ENCODE measurements at regions not wholly inside any gene's neighbourhood (a gene's known extent, or its start where the extent isn't known, plus 50 kb on each side); places are given as distances from the start of the nearest gene placed in this dataset.

GRCh38 chr4:123836851-123837595 is 440.4 kb downstream of the SPRY1 start:
- H3K4me3 Mint-ChIP-seq: no peak overlapping the region

GRCh38 chr4:123838474-123838873 is 441.9 kb downstream of the SPRY1 start:
- Mint-ChIP-seq H3K9me3 (no peaks in the 10 kb centered on the region), H3K4me1 (ENCODE audit: low read depth) (no peaks in the 10 kb centered on the region), H3K27me3 (no peaks in the 10 kb centered on the region), H3K36me3 (ENCODE audit: low read depth) (no peaks in the 10 kb centered on the region), H3K27ac (no peak overlapping the region), H3K4me3 (no peak overlapping the region)
- no peak for DNase-seq

More at GRCh38 chr4:123836851-123837595, 440.4 kb downstream of the SPRY1 start:
- no peaks in the 10 kb centered on the region for H3K27me3 Mint-ChIP-seq
- H3K27ac Mint-ChIP-seq: no peak overlapping the region
- H3K9me3 Mint-ChIP-seq: no peaks in the 10 kb centered on the region
- DNase-seq: no peak
- no peaks in the 10 kb centered on the region for H3K4me1 Mint-ChIP-seq (ENCODE audit: low read depth)
- no peaks in the 10 kb centered on the region for H3K36me3 Mint-ChIP-seq (ENCODE audit: low read depth)

DNA sequence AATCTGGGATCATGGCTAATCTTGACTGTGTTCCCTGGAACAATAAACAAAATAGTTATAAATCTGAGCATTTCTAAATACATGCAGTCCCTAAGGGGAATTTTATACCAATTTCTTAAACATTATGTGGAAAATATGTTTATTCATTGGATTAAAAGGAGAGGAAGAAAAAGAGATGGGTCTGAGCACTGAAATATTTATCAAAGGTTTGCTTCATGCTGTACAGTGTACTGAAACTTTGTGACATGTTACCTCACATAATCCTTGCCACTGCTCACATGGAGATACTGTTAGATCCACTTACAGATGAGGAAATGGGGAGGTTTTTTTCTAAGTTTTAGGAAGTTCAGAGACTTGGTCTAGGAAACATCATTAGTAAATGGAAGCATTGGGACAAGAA is 443.6 kb downstream of the SPRY1 start:
- H3K27ac Mint-ChIP-seq: no peak overlapping the region
- H3K4me1 Mint-ChIP-seq (ENCODE audit: low read depth): no peaks in the 10 kb centered on the region
- no peak for DNase-seq
- H3K9me3 Mint-ChIP-seq: no peaks in the 10 kb centered on the region
- no peak overlapping the region for H3K4me3 Mint-ChIP-seq
- H3K27me3 Mint-ChIP-seq: peaks cover 2% of the 10 kb centered on the region
- H3K36me3 Mint-ChIP-seq (ENCODE audit: low read depth): no peaks in the 10 kb centered on the region

DNA sequence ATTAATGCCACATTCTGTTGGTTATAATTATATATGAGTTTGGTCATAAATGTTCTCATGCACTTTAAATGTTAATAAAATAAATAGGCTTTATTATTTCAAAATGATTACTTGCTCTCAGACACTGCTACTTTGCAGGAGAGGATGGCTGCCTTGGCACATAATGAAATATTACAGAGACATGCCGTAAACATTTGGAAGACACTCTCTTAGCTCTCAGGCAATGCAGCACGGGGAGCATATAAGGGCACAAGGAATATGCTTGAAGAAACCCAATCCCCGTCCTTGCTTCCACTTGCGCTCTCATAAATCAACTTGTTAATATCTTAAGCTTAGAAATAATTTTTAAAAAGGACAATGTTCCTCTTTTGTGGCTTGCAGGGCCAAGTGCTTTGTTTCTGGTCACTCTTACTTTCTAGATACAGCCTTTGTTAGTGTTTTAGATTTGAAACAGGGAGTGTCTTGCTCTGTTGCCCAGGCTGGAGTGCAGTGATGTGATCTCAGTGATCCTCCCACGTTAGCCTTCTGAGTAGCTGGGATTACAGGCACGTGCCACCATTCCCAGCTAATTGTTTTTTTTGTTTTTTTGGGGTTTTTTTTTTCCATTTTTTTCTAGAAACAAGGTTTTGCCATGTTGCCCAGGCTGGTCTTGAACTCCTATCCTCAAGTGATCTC is 445.0 kb downstream of the SPRY1 start:
- H3K9me3 Mint-ChIP-seq: no peaks in the 10 kb centered on the region
- H3K36me3 Mint-ChIP-seq (ENCODE audit: low read depth): no peaks in the 10 kb centered on the region
- DNase-seq: no peak
- peaks cover 2% of the 10 kb centered on the region for H3K27me3 Mint-ChIP-seq
- H3K27ac Mint-ChIP-seq: no peak overlapping the region
- no peaks in the 10 kb centered on the region for H3K4me1 Mint-ChIP-seq (ENCODE audit: low read depth)
- no peak overlapping the region for H3K4me3 Mint-ChIP-seq

DNA sequence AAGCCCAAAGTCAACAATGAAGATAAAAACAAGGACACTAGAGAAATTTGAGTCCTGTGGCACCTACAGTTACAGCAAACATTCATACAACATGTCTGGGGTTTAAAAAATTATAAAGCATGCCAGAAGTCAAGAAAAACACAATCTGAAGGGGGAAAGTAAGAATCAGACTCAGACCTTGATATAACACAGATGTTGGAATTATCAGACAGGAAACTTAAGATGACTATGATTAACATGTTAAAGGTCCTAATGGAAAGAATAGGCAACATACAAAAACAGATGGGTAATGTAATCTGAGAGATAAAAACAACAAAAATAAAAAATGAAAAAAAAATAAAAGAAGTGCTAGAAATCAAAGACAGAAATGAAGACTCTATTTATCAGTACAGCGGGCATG is 446.5 kb downstream of the SPRY1 start:
- no peaks in the 10 kb centered on the region for H3K4me1 Mint-ChIP-seq (ENCODE audit: low read depth)
- no peak overlapping the region for H3K27ac Mint-ChIP-seq
- no peaks in the 10 kb centered on the region for H3K9me3 Mint-ChIP-seq
- H3K27me3 Mint-ChIP-seq: peaks cover 2% of the 10 kb centered on the region
- H3K4me3 Mint-ChIP-seq: no peak overlapping the region
- no peak for DNase-seq
- no peaks in the 10 kb centered on the region for H3K36me3 Mint-ChIP-seq (ENCODE audit: low read depth)

DNA sequence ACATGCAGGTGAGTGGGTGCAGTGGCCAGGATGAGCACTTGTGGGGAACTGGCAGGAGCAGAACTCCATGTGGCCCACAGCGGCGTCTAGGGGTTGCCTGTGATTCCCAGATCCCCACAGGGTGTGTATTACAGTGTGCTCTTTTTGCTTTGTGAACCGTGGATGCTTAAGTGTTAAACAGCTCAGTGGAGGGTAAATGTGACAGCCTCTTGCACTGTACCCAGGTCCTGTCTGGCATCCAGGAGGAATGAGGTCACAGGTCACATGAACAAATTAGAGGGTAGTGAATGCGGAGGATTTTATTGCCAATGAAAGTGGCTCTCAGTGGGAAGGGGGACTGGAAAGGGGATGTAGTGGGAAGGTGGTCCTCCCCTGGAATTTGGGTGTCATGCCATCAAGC is 447.8 kb downstream of the SPRY1 start:
- no peak overlapping the region for H3K27ac Mint-ChIP-seq
- H3K36me3 Mint-ChIP-seq (ENCODE audit: low read depth): no peaks in the 10 kb centered on the region
- H3K9me3 Mint-ChIP-seq: no peaks in the 10 kb centered on the region
- no peak for DNase-seq
- no peaks in the 10 kb centered on the region for H3K4me1 Mint-ChIP-seq (ENCODE audit: low read depth)
- H3K27me3 Mint-ChIP-seq: peaks cover 2% of the 10 kb centered on the region
- no peak overlapping the region for H3K4me3 Mint-ChIP-seq

DNA sequence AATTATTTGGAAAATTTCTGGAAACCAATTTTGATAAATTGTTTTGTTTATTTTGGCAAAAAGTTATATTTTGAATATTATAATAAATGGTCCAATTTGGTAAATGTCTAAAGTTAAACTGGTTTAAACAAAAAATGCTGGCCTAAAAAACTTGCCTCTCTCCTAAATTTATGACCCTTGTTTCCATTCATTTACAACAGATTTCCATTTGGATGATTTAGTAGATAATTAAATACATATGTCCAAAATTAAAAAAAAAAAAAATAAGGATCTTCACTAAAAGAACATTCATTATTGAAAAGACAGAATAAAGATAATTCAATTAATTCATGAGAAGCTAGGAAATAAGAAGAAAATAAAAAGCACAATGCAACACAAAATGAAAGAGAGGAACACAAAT is 449.5 kb downstream of the SPRY1 start:
- H3K9me3 Mint-ChIP-seq: no peaks in the 10 kb centered on the region
- H3K27me3 Mint-ChIP-seq: peaks cover 2% of the 10 kb centered on the region
- no peak overlapping the region for H3K27ac Mint-ChIP-seq
- no peaks in the 10 kb centered on the region for H3K4me1 Mint-ChIP-seq (ENCODE audit: low read depth)
- H3K36me3 Mint-ChIP-seq (ENCODE audit: low read depth): no peaks in the 10 kb centered on the region
- no peak for DNase-seq
- H3K4me3 Mint-ChIP-seq: no peak overlapping the region

DNA sequence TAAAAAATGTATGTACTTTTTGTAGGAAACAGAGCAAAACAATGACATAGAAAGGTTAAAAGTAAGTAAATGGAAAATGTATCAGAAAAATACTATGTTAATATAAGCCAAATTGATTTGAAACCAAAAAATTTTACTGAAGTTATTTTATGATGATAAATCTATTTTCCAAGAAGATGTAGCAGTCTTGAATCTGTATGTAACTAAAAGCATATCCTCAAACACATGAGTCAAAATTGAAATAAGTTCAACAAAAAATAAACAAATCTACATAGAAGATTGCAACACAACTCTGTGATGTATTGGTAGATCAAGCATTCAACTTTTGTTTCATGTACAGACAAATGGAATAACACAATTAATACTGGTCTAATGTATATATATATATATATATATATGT is 450.0 kb downstream of the SPRY1 start:
- H3K9me3 Mint-ChIP-seq: no peaks in the 10 kb centered on the region
- H3K4me3 Mint-ChIP-seq: no peak overlapping the region
- H3K27ac Mint-ChIP-seq: no peak overlapping the region
- peaks cover 2% of the 10 kb centered on the region for H3K27me3 Mint-ChIP-seq
- no peak for DNase-seq
- H3K36me3 Mint-ChIP-seq (ENCODE audit: low read depth): no peaks in the 10 kb centered on the region
- no peaks in the 10 kb centered on the region for H3K4me1 Mint-ChIP-seq (ENCODE audit: low read depth)

DNA sequence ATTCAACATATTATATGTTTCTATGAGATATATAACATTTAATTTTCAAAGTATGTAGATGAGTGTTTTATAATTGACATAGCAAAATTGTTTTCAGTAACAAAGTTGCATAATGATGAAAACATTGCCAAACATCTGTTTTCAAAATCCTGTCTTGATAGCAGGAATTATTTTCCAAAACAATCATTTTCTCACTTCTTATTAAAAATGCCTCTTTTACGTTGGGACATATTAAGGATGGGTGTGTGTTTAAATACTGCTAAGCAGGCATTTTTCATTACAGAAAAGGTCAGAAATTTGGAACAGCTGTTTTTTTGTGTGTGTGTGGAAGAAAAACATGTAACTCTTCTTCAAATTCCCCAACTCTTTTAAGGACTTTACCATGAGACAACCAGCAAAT is 452.0 kb downstream of the SPRY1 start:
- Mint-ChIP-seq H3K4me3 (no peak overlapping the region), H3K4me1 (ENCODE audit: low read depth) (no peaks in the 10 kb centered on the region), H3K27ac (no peak overlapping the region), H3K9me3 (no peaks in the 10 kb centered on the region), H3K36me3 (ENCODE audit: low read depth) (no peaks in the 10 kb centered on the region), H3K27me3 (peaks cover 2% of the 10 kb centered on the region)
- DNase-seq: no peak

DNA sequence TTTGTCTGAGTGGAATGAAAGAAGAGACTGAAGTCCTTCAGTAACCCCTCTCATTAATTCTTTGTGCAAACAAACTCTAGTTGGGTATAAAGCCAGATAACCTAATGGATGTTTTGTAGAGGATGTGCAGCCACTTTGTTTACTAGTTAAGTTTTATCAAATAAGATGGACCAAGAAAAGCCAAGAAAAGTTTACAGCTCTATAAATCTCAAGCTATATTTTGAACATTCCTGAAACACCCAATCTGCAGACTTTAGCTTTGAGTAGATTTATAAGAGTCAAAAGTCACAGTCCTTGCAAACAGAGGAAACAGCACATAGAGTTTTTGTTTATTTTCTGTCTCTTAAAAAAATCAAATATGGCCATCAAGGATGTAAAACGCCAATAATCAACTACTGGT is 452.9 kb downstream of the SPRY1 start:
- Mint-ChIP-seq H3K4me1 (ENCODE audit: low read depth) (no peaks in the 10 kb centered on the region), H3K36me3 (ENCODE audit: low read depth) (no peaks in the 10 kb centered on the region), H3K27me3 (peaks cover 2% of the 10 kb centered on the region), H3K9me3 (no peaks in the 10 kb centered on the region), H3K4me3 (no peak overlapping the region), H3K27ac (no peak overlapping the region)
- DNase-seq: no peak

GRCh38 chr4:123851521-123851920 is 454.9 kb downstream of the SPRY1 start:
- Mint-ChIP-seq H3K36me3 (ENCODE audit: low read depth) (no peaks in the 10 kb centered on the region), H3K4me3 (no peak overlapping the region), H3K9me3 (no peaks in the 10 kb centered on the region), H3K27ac (no peak overlapping the region), H3K27me3 (no peaks in the 10 kb centered on the region), H3K4me1 (ENCODE audit: low read depth) (no peaks in the 10 kb centered on the region)
- DNase-seq: no peak

DNA sequence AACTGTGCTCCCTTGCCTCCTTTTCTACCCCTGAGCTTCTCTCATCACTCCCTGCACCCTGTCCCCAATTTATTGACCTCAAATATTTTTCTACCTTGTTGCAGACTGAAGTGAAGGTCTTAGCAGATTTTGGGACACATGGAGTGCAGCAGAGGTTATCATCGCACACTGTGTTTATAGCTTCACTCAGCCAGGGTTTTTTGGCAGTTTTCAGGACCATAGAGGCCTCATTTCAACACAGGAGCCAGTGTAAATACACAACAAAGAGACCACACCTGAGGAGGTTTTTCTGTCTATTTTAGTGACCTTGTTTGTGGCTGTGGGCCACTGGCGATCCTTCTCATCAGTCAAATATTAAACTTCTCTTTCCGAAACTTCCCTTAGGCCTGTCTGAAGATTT is 457.1 kb downstream of the SPRY1 start:
- Mint-ChIP-seq H3K27ac (no peak overlapping the region), H3K27me3 (no peaks in the 10 kb centered on the region), H3K4me3 (no peak overlapping the region), H3K9me3 (no peaks in the 10 kb centered on the region), H3K36me3 (ENCODE audit: low read depth) (no peaks in the 10 kb centered on the region), H3K4me1 (ENCODE audit: low read depth) (no peaks in the 10 kb centered on the region)
- no peak for DNase-seq

DNA sequence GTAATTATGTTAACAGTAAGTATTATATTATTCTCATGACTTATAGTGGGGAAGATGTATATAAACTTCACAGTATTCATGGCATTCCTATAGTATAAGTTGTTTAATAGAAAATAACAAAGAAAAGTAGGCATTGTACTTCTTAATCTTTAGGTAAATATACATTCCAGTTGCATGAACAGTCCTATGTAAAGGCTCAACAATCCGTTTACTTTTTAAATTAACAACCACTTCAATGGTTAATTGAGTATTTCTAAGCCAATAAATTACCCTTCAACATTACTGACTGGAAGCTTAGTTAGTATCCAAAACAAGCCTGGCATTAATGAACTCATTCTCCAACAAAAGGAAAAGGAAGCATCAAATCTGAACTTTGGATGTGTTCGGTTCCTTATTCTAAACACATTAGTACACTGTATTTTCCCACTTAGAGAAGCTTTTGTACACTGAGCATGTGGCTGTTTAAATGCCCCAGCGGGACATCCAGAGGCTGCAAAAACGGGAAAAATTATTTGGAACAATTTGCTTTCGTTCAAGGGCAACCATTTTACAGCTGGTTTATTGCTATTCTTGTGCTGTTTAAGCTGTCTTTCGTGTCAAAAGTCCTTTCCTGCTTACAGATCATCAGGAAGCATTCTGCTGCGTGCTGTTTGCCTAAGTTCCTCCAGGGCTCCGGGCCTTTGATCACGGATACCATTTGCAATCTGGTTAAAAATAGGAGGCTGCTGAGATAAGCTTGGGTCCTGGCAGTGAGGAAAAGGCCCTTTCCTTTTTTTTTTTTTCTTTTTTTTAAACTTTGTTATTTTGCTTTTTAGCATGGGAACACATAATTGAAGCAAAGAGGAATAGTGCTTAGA is 460.3 kb downstream of the SPRY1 start:
- no peak for DNase-seq
- Mint-ChIP-seq H3K9me3 (no peaks in the 10 kb centered on the region), H3K4me3 (no peak overlapping the region), H3K27ac (no peak overlapping the region), H3K36me3 (ENCODE audit: low read depth) (no peaks in the 10 kb centered on the region), H3K4me1 (ENCODE audit: low read depth) (no peaks in the 10 kb centered on the region), H3K27me3 (no peaks in the 10 kb centered on the region)

DNA sequence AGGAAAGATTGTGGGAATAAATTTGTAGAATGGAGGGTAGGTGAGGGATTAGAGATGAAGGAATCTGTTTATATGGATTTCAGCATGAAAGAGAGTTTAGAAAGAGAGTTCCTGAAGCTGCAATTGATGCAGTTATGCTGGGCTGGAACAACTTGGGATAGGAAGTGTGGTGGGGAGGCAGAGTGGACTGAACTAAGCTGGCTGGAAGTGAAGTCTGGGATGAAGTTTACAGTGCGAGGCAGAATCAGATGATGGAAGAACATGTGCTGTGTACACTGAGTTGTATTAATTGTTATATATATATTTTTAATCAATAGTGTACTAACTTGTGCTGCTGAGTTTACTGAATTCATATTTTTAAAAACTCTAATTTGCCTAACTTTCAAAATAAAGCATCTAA is 461.9 kb downstream of the SPRY1 start:
- H3K36me3 Mint-ChIP-seq (ENCODE audit: low read depth): no peaks in the 10 kb centered on the region
- no peaks in the 10 kb centered on the region for H3K9me3 Mint-ChIP-seq
- H3K27ac Mint-ChIP-seq: no peak overlapping the region
- no peaks in the 10 kb centered on the region for H3K4me1 Mint-ChIP-seq (ENCODE audit: low read depth)
- no peak overlapping the region for H3K4me3 Mint-ChIP-seq
- no peak for DNase-seq
- H3K27me3 Mint-ChIP-seq: no peaks in the 10 kb centered on the region

GRCh38 chr4:123862812-123863211 is 466.2 kb downstream of the SPRY1 start:
- H3K36me3 Mint-ChIP-seq (ENCODE audit: low read depth): no peaks in the 10 kb centered on the region
- H3K9me3 Mint-ChIP-seq: no peaks in the 10 kb centered on the region
- no peak for DNase-seq
- no peak overlapping the region for H3K4me3 Mint-ChIP-seq
- H3K4me1 Mint-ChIP-seq (ENCODE audit: low read depth): no peaks in the 10 kb centered on the region
- no peak overlapping the region for H3K27ac Mint-ChIP-seq
- no peaks in the 10 kb centered on the region for H3K27me3 Mint-ChIP-seq

Data from activated T-cell treated with anti-CD3 and anti-CD28 coated beads, Interleukin-2, amount 50 U/mL, for 24 hours (primary cell).